Transverse colon (tissue), 4 donors: ENCODE measurements at regions not wholly inside any gene's neighbourhood (a gene's known extent, or its start where the extent isn't known, plus 50 kb on each side); places are given as distances from the start of the nearest gene placed in this dataset.

Experiments used
- DNase-seq: peaks from one replicate; pipeline ENCODE4 v3.0.0-alpha.2; 2019
- H3K27ac ChIP-seq, 4 donors: fragments of 200-600 bp; sonication (generic); 2 replicates each; pipeline ENCODE4 v1.5.1; 2016 to 2018; ENCODE audit warnings: inconsistent platforms in 4 of 4
- H3K27me3 ChIP-seq: fragments of 200-600 bp; sonication (generic); 2 replicates; pipeline ENCODE4 v1.5.1; 2017; ENCODE audit warnings: inconsistent platforms
- H3K36me3 ChIP-seq, 4 donors: fragments of 200-600 bp; sonication (generic); 2 replicates each; pipeline ENCODE4 v1.5.1; 2017 to 2019; ENCODE audit warnings: inconsistent platforms in 4 of 4
- H3K4me1 ChIP-seq, 4 donors: fragments of 200-600 bp; sonication (generic); 2 replicates each; pipeline ENCODE4 v1.5.1; 2017 to 2020; ENCODE audit warnings: inconsistent platforms in 4 of 4
- H3K4me3 ChIP-seq, 4 donors: fragments of 200-600 bp; sonication (generic); 1 replicate in 1 of 4; 2 replicates in 3 of 4; pipeline versions ENCODE4 v1.5.1 to v1.6.1; 2017 to 2019; ENCODE audit warnings: inconsistent platforms in 4 of 4
- H3K9me3 ChIP-seq, 2 donors: fragments of 200-600 bp; sonication (generic); 2 replicates each; pipeline ENCODE4 v1.5.1; 2017 to 2019; ENCODE audit warnings: inconsistent platforms in 2 of 2
- EP300 ChIP-seq: sonication (generic); formaldehyde crosslinking; IDR thresholded peaks from one replicate; pipeline ENCODE4 v1.6.1; 2017; ENCODE audit warnings: antibody characterized with exemption, low read depth
- POLR2A ChIP-seq: fragments of 450-650 bp; IDR thresholded peaks from one replicate; pipeline ENCODE4 v1.6.1; 2016; ENCODE audit warnings: antibody characterized with exemption, mild to moderate bottlenecking, moderate library complexity
- POLR2AphosphoS5 ChIP-seq, 3 donors: sonication (generic); formaldehyde crosslinking; IDR thresholded peaks; one replicate each; pipeline ENCODE4 v1.6.1; 2016; ENCODE audit warnings: antibody characterized with exemption in 3 of 3
- WGBS, 2 donors: methylation state at CpG; one replicate each; pipeline ENCODE4 v1.1.5; 2018; ENCODE audit warnings: low coverage in 1 of 2; 5-methylcytosine and 5-hydroxymethylcytosine counted together
- in situ Hi-C, 4 donors: fragments of 200-750 bp; cut with MboI; loops; one replicate each; pipeline versions ENCODE4 v1.15.0 to v1.15.1; 2017; ENCODE audit warnings: low sequenced_read_pairs in 3 of 4, low pct_ligation_motif_present in 1 of 4, low pct_unique_long_range_greater_than_20kb in 1 of 4
- intact Hi-C: fragments of 100-400 bp; cut with DNase I; formaldehyde crosslinking; loops from one replicate; pipeline ENCODE4 v1.15.1; 2023; ENCODE audit warnings: low total_unique reads
- TF ChIP-seq, protein P1 (sequence below), 5 experiments: fragments of 200-600 bp in 3 of 5; fragments of 450-650 bp in 2 of 5; sonication (generic) in 3 of 5; IDR thresholded peaks; 1 replicate in 2 of 5; 2 replicates in 3 of 5; pipeline ENCODE4 v1.5.1; 2016 to 2017; ENCODE audit warnings: antibody characterized with exemption in 5 of 5, inconsistent platforms in 3 of 5, mild to moderate bottlenecking in 2 of 5, moderate library complexity in 1 of 5

DNA sequence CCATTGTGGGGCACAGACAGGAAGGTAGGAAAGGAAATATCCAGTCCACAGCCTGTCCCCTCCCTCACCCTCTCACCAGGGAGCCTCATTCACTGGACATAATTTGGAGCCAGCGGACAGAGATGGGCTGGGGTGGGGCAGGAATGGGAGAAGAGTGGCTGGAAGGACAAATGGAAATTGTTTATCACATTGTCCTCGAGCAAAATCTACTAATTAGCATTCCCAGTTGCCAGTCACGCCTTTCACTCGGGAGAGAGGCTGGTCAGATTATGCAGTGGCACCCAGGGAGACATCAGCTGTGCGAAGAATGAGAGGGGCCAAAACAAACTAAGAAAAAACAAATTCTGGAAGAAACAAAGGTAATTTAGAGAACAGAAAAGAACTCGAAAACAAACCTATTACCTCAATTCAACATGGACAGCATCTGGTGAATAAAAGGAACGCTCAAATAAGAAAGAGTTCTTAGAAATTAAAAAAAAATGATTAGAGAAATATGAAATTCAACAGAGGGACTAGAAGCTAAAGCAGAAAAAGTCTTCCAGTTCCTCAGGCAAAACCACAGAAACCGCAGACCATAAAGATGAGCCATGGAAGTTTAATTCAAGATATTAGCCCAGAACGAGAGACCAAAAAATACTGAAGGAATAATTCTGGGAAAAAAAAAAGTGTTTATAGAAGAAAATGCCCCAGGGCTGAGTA is 108.5 kb upstream of the RALGAPA2 start:
- in situ Hi-C loops: loop anchor here (10.0 kb wide), 2 partner anchors 156 to 166 kb away; no protein-coding TSS in a partner anchor
- H3K4me1 ChIP-seq: peaks cover 0 to 4% (median 0%) of the 10 kb centered on the region in 4 donors
- DNase-seq: no peak
- no peaks in the 10 kb centered on the region for H3K9me3 ChIP-seq
- intact Hi-C loops: loop anchor here (10.0 kb wide), 1 partner anchor 746 kb away; no protein-coding TSS in a partner anchor
- no peaks in the 10 kb centered on the region for H3K36me3 ChIP-seq
- H3K27me3 ChIP-seq: no peaks in the 10 kb centered on the region
- TF ChIP-seq POLR2AphosphoS5 (IDR thresholded peaks at IDR 0.05): no peak
- TF ChIP-seq, protein P1, sequence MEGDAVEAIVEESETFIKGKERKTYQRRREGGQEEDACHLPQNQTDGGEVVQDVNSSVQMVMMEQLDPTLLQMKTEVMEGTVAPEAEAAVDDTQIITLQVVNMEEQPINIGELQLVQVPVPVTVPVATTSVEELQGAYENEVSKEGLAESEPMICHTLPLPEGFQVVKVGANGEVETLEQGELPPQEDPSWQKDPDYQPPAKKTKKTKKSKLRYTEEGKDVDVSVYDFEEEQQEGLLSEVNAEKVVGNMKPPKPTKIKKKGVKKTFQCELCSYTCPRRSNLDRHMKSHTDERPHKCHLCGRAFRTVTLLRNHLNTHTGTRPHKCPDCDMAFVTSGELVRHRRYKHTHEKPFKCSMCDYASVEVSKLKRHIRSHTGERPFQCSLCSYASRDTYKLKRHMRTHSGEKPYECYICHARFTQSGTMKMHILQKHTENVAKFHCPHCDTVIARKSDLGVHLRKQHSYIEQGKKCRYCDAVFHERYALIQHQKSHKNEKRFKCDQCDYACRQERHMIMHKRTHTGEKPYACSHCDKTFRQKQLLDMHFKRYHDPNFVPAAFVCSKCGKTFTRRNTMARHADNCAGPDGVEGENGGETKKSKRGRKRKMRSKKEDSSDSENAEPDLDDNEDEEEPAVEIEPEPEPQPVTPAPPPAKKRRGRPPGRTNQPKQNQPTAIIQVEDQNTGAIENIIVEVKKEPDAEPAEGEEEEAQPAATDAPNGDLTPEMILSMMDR (IDR thresholded peaks at IDR 0.05): no peak
- TF ChIP-seq EP300: no peak
- TF ChIP-seq POLR2A: no peak
- WGBS, 2 donors: 64 to 70% methylated on average over 8 to 9 of the region's 9 CpGs
- no peak overlapping the region for H3K27ac ChIP-seq
- H3K4me3 ChIP-seq: no peak overlapping the region

DNA sequence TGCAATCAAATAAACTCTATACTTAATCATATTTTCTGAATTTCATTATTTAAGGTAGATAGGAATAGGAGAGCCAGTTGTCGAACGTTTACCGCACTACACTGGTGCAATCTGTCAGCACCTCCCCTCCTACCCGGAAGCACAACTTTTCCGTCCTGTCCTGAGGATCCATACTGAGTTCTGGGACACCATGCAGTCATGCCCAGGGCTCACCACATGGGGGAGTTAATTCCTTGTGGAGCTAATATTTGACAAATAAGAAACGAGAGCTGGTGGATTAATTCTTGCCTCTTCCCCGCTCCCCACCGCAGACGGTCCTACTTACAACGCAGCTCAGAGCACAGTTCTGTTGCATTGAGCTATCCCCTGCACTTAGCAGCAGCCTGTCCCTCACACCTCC is 107.7 kb upstream of the RALGAPA2 start:
- no peaks in the 10 kb centered on the region for H3K36me3 ChIP-seq
- H3K4me1 ChIP-seq: peaks cover 0 to 4% (median 0%) of the 10 kb centered on the region in 4 donors
- H3K27me3 ChIP-seq: no peaks in the 10 kb centered on the region
- H3K27ac ChIP-seq: no peak overlapping the region
- no peak for TF ChIP-seq EP300
- TF ChIP-seq POLR2AphosphoS5 (IDR thresholded peaks at IDR 0.05): no peak
- no peak for TF ChIP-seq POLR2A
- TF ChIP-seq, protein P1 (IDR thresholded peaks at IDR 0.05): peak in 2 of 5 experiments; percentile 5 to 11
- in situ Hi-C loops (loop anchor here (10.0 kb wide), 2 partner anchors 155 to 165 kb away; no protein-coding TSS in a partner anchor), intact Hi-C loops (loop anchor here (10.0 kb wide), 1 partner anchor 745 kb away; no protein-coding TSS in a partner anchor)
- WGBS, 2 donors: 79 to 93% methylated on average over 5 to 10 of the region's 10 CpGs
- H3K4me3 ChIP-seq: no peak overlapping the region
- DNase-seq: no peak
- no peaks in the 10 kb centered on the region for H3K9me3 ChIP-seq

DNA sequence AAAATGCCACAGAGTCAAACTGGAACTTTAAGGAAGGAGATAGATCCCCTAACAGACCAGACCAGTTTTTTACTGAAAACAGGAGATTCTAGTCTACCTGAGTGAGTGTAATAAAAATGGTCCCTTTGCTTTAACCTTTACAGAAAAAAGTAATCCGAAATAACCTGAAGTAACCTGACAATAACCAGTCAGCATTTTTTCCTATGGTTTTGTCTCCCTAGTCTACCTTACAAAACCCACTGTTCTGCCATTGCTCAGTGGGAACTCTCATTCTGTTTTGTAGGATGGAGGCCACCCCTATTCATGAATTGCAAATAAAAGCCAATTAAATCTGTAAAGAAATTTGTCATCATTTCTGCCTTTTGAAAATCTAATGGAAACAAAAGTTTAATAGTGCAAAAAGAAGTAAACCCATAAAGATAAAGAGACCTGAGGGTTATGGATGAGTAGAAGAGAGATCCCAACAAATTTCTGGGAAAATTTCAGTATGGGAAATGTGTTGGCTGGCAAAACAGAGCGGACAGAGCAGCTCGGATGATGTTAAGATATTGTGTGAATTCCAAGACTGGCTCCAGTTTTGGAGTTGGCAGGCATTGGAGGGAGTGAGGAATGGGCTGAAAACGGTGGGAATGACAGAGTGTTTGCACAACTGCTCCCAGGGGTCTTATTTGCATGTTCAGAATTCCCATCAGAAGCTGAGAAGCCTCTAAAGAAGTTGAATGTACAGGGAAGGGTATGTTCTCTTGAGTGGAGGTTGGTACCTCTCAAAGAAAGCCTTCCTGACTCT is 104.7 kb upstream of the RALGAPA2 start:
- DNase-seq: no peak
- Histone ChIP-seq H3K27ac (no peak overlapping the region), H3K9me3 (no peaks in the 10 kb centered on the region), H3K4me1 (no peaks in the 10 kb centered on the region), H3K4me3 (no peak overlapping the region), H3K36me3 (no peaks in the 10 kb centered on the region), H3K27me3 (no peaks in the 10 kb centered on the region)
- 69 to 79% methylated on average over 4 of the region's 4 CpGs for WGBS, 2 donors
- in situ Hi-C loops: no loop called here
- TF ChIP-seq EP300: no peak
- TF ChIP-seq, protein P1 (IDR thresholded peaks at IDR 0.05): no peak
- no peak for TF ChIP-seq POLR2AphosphoS5 (IDR thresholded peaks at IDR 0.05)
- TF ChIP-seq POLR2A: no peak
- intact Hi-C loops: no loop called here

DNA sequence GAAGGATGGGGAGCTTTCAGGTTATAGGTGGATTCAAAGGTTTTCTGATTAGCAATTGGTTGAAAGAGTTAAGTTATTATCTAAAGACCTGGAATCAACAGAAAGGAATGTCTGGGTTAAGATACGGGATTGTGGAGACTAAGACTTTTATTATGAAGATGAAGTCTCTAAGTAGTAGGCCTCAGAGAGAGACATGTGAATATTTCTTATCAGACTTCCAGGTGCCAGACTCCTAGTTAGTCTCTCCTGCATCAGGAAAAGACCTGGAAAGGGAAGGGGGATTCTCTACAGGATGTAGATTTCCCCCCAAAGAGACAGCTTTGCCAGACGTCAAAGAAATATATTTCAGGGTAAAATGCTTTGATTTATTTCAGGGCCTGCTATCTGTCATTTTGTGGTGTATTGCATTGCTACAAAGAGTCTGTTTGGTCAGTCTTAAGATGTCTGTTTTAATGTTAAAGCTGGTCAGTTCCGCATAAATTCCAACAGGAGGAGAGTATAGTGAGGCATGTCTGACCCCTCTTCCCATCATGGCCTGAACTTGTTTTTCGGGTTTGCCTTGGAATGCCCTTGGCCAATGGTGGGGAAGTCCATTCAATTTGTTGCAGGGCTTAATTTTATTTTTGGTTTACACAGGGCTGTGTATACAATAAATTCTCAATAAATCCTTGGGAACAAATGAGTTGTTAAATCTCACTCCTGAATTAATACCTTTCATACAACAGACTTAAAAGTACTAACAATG is 103.4 kb upstream of the RALGAPA2 start:
- intact Hi-C loops (no loop called here), in situ Hi-C loops (no loop called here)
- DNase-seq: no peak
- Histone ChIP-seq H3K27ac (no peak overlapping the region), H3K4me1 (no peaks in the 10 kb centered on the region), H3K4me3 (no peak overlapping the region), H3K36me3 (no peaks in the 10 kb centered on the region), H3K9me3 (no peaks in the 10 kb centered on the region), H3K27me3 (no peaks in the 10 kb centered on the region)
- 72 to 85% methylated on average over 4 of the region's 4 CpGs for WGBS, 2 donors
- TF ChIP-seq, protein P1 (IDR thresholded peaks at IDR 0.05): no peak
- TF ChIP-seq EP300: no peak
- no peak for TF ChIP-seq POLR2AphosphoS5 (IDR thresholded peaks at IDR 0.05)
- no peak for TF ChIP-seq POLR2A
